Progenitor cell of endocrine pancreas (in vitro differentiated cells): ENCODE measurements at regions not wholly inside any gene's neighbourhood (a gene's known extent, or its start where the extent isn't known, plus 50 kb on each side); places are given as distances from the start of the nearest gene placed in this dataset.
"Not testable (repeated sequence)": the region's sequence is repeated elsewhere in the genome, so short reads cannot be mapped to it uniquely, and the experiment has no call there.

Source experiments
- DNase-seq: peaks from one replicate; pipeline ENCODE4 v3.0.0; 2021; ENCODE audit warnings: low spot score; ENCODE audit not compliant: unreplicated experiment
- H3K27ac Mint-ChIP-seq: 2 replicates; pipeline ENCODE4 v1.8.0; 2021; ENCODE audit warnings: mild to moderate bottlenecking, moderate library complexity, mixed read lengths
- H3K27me3 Mint-ChIP-seq: 2 replicates; pipeline ENCODE4 v1.8.0; 2021; ENCODE audit warnings: mixed read lengths
- H3K36me3 Mint-ChIP-seq: 2 replicates; pipeline ENCODE4 v1.8.0; 2022; ENCODE audit warnings: mixed read lengths; ENCODE audit not compliant: insufficient read depth
- H3K4me1 Mint-ChIP-seq: 2 replicates; pipeline ENCODE4 v1.8.0; 2021; ENCODE audit warnings: low read depth, mixed read lengths
- H3K4me3 Mint-ChIP-seq: 2 replicates; pipeline ENCODE4 v1.8.0; 2021; ENCODE audit warnings: low read depth, mild to moderate bottlenecking, moderate library complexity, mixed read lengths
- H3K9me3 Mint-ChIP-seq: 2 replicates; pipeline ENCODE4 v1.8.0; 2021; ENCODE audit warnings: low read depth, mixed read lengths
- TF ChIP-seq, protein P1 (sequence below): fragments of 200-600 bp; sonication (generic); IDR thresholded peaks from one replicate; pipeline ENCODE4 v1.5.0; 2021; ENCODE audit warnings: antibody characterized with exemption, mild to moderate bottlenecking; ENCODE audit not compliant: unreplicated experiment

DNA sequence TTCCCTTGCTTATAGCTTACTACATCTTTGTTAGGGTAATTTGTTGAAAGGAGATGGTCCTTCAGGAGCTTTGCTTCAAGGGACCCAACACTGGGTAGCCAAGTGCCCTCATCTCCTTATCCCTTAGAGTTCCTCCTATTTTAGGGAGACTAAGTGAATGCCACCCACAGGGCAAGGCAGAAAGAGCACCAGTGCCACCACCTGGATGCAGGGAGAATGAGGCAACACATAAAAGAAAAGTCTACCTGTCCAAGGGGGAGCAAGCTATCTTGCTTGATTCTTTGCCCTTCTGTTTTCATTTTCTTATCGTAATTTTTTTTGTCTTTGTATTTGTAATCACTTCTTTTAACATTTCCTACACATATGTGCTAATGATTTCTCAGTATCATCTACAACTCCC lies 205.5 kb downstream of the NPR3 start:
- H3K27me3 Mint-ChIP-seq, result peaks cover 8% of the 10 kb centered on the region
- DNase-seq, result no peak
- no peak overlapping the region for H3K27ac Mint-ChIP-seq
- no peak overlapping the region for H3K4me3 Mint-ChIP-seq
- H3K4me1 Mint-ChIP-seq, result peaks cover 4% of the 10 kb centered on the region
- no peaks in the 10 kb centered on the region for H3K9me3 Mint-ChIP-seq
- H3K36me3 Mint-ChIP-seq, result no peaks in the 10 kb centered on the region
- TF ChIP-seq, protein P1, sequence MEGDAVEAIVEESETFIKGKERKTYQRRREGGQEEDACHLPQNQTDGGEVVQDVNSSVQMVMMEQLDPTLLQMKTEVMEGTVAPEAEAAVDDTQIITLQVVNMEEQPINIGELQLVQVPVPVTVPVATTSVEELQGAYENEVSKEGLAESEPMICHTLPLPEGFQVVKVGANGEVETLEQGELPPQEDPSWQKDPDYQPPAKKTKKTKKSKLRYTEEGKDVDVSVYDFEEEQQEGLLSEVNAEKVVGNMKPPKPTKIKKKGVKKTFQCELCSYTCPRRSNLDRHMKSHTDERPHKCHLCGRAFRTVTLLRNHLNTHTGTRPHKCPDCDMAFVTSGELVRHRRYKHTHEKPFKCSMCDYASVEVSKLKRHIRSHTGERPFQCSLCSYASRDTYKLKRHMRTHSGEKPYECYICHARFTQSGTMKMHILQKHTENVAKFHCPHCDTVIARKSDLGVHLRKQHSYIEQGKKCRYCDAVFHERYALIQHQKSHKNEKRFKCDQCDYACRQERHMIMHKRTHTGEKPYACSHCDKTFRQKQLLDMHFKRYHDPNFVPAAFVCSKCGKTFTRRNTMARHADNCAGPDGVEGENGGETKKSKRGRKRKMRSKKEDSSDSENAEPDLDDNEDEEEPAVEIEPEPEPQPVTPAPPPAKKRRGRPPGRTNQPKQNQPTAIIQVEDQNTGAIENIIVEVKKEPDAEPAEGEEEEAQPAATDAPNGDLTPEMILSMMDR, result peak; percentile 41

DNA sequence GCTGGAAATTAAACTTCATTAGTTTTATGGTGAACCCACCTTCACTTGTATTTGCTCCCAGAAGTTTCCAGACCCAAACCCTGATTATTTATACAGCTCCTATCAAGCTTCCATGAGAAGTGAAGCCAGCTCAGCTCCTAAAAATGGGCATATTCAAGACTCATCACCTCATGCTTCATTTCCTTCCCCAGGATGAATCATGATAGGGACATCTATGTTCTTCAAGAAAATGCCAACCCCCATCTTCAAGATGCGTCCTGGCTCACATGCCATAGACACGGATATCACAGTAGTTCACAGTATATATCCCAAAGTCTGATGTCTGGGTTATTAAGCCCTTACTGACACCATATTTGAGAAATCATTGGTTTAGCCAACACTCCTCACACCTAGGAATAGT lies 217.6 kb downstream of the NPR3 start:
- TF ChIP-seq, protein P1, result no peak
- H3K4me3 Mint-ChIP-seq, result no peak overlapping the region
- H3K27ac Mint-ChIP-seq, result no peak overlapping the region
- DNase-seq, result no peak
- H3K4me1 Mint-ChIP-seq, result no peaks in the 10 kb centered on the region
- H3K27me3 Mint-ChIP-seq, result no peaks in the 10 kb centered on the region
- H3K9me3 Mint-ChIP-seq, result peaks cover 7% of the 10 kb centered on the region
- H3K36me3 Mint-ChIP-seq, result no peaks in the 10 kb centered on the region

- H3K9me3 Mint-ChIP-seq, H3K27me3 Mint-ChIP-seq, H3K36me3 Mint-ChIP-seq, H3K4me1 Mint-ChIP-seq, DNase-seq, H3K27ac Mint-ChIP-seq, H3K4me3 Mint-ChIP-seq: not testable (repeated sequence)
Observed at GRCh38 chr5:32931438-32931837, 220.3 kb downstream of the NPR3 start.

GRCh38 chr5:32932241-32932935 lies 221.3 kb downstream of the NPR3 start:
- no peak for DNase-seq
- Mint-ChIP-seq H3K4me1 (peaks cover 6% of the 10 kb centered on the region), H3K27me3 (no peaks in the 10 kb centered on the region), H3K27ac (no peak overlapping the region), H3K36me3 (no peaks in the 10 kb centered on the region), H3K4me3 (no peak overlapping the region), H3K9me3 (no peaks in the 10 kb centered on the region)
- TF ChIP-seq, protein P1, result no peak

DNA sequence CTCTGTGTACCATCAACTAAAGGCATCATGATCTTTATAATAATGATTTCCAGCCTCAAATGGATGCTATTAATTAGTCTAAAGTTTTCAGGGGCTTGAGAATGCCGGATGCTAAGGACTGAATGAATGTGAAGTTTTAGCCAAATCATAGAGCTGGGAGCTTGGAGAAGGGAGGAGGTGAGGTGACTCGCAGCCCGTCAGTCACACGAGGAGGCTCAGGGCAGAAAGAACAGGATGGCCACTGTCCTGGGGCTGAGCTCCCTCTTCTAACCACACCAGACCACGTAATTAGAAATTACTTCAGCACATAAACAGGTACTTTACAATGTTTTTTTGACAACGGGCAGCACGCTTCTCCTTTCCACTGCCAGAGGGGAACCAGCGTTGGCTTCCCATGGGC lies 222.6 kb downstream of the NPR3 start:
- Mint-ChIP-seq H3K9me3 (no peaks in the 10 kb centered on the region), H3K27me3 (no peaks in the 10 kb centered on the region), H3K27ac (no peak overlapping the region), H3K36me3 (no peaks in the 10 kb centered on the region), H3K4me3 (no peak overlapping the region), H3K4me1 (peaks cover 6% of the 10 kb centered on the region)
- DNase-seq, result no peak
- TF ChIP-seq, protein P1, result no peak

- DNase-seq, result no peak
- Mint-ChIP-seq H3K9me3 (no peaks in the 10 kb centered on the region), H3K27me3 (no peaks in the 10 kb centered on the region), H3K4me1 (peaks cover 6% of the 10 kb centered on the region), H3K36me3 (no peaks in the 10 kb centered on the region), H3K4me3 (no peak overlapping the region), H3K27ac (no peak overlapping the region)
- TF ChIP-seq, protein P1, result no peak
Observed at GRCh38 chr5:32934529-32934928, 223.4 kb downstream of the NPR3 start.
